ENCODE measurements at regions not wholly inside any gene's neighbourhood (a gene's known extent, or its start where the extent isn't known, plus 50 kb on each side); places are given as distances from the start of the nearest gene placed in this dataset.

- DNase-seq: no peak
Observed at GRCh38 chr16:51359141-51359955, 208.3 kb upstream of the SALL1 start.

GRCh38 chr16:51357839-51358238 is 206.8 kb upstream of the SALL1 start:
- DNase-seq: no peak

DNA sequence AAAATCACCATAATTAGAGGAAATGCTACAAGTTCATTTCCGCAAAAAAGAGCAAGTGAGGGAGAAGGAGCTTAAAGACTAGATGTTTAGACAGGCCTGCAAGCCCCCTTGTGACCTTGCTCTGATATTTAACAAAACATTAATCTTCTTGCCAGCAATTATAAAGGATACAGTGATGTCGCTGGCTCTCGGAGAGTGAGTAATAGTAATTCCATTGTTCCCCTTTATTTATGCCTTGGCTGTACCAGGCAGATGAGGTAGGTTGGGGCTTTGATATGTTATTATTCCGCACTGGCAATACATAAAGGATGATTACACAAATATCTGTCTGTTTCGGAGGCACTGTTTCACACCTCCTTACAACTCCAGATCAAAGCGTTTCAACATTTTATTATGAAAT is 204.8 kb upstream of the SALL1 start:
- DNase-seq: no peak

DNA sequence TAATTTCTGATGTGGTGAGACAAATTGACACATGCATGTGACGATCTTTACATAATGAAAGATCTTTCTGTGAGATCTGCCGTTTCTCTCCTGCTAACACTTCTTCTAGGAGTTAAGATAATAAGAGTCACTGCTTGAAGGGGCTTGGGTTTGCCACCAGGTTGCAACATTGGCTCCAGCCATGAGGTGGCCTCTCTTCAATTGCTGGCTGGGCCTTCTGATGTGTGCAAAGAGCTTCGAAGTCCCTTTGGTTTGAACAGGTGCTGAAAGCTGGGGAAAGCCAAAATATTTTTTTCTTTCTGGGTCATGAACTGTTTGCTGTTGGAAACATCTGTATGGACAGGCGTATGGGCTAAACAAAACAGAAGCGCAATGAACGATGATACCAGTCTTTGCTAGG is 204.1 kb upstream of the SALL1 start:
- no peak for DNase-seq

GRCh38 chr16:51353055-51353454 is 202.0 kb upstream of the SALL1 start:
- peak; percentile 7 for DNase-seq

DNA sequence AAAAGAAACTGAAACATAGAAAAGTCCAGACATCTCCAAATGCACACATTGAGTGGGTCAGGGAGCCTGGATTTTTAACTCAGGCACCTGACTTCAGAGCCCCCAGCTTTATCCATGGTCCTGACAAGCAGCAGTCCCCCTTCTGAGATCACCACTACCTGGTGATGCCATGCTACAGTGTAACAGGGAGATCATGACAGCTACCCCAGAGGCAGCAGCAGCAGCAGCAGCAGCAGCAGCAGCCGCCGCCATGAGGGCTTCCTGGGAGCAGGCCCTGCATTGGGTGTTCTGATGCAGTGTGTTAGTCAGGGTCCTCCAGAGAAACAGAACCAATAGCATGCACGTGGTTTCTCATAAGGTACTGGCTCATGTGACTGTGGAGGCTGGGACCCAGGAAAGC is 198.6 kb upstream of the SALL1 start:
- no peak for DNase-seq

- no peak for DNase-seq
Observed at GRCh38 chr16:51343411-51343810, 192.3 kb upstream of the SALL1 start.

GRCh38 chr16:51341204-51341603 is 190.1 kb upstream of the SALL1 start:
- no peak for DNase-seq

- DNase-seq: no peak
Observed at GRCh38 chr16:51337662-51338061, 186.6 kb upstream of the SALL1 start.

DNA sequence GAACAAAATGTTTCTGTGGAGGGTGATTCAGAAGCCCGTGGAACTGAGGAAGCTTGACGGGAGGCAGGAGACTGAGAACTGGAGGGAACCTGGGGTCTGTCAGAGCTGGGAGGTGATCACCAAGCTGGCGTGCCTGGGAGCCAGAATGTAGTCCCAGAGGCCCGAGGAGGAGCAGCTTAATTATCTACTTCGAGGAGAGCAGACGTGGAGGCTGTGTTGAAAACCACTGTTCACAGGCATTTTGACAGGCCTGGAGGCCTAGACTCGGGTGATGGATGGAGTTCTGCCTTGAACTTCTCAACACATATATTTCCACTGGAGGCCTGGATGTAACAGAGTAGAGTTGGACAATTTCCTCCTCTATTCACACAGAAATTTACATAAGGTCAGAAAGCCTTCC is 177.7 kb upstream of the SALL1 start:
- DNase-seq: no peak

DNA sequence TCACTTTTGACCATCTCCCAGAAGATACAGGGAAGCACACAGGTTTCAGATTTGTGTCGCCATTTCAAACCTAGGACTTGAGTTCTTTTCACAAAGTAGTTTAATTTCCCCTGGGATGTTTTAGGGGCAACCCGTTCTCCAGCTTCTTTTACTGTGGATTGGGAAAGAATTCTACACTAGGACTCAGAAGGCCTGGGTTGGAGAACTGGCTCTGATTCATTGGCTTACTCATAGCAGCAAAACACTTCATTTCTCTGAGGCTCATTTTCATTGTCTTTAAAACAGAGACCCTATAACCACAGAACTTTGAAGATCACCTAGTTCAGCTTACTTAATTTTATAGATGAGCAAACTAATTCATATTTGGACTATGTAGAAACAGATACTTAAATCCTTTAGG is 175.9 kb upstream of the SALL1 start:
- no peak for DNase-seq

- no peak for DNase-seq
Observed at GRCh38 chr16:51326131-51326856, 175.2 kb upstream of the SALL1 start.

DNA sequence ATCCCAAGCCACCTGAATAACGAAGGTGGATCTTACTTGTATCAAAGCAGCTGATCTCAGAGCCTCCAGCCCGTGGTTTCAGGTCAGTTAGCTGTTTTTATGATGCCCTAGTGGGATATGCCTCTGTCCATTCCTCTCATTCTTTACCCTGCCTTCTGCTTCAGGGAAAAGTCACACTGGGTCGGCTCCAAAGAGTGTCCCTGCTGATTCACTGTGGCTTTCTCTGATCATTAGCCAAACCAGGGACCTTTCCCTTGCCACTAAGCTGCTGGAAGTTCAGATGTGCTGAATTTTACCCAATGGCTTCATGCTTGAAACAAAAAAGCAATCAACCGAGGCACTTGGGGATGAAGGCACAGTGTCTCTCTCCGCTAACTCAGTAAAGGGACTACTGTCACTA is 170.2 kb upstream of the SALL1 start:
- no peak for DNase-seq

GRCh38 chr16:51317575-51317974 is 166.5 kb upstream of the SALL1 start:
- DNase-seq: no peak

DNA sequence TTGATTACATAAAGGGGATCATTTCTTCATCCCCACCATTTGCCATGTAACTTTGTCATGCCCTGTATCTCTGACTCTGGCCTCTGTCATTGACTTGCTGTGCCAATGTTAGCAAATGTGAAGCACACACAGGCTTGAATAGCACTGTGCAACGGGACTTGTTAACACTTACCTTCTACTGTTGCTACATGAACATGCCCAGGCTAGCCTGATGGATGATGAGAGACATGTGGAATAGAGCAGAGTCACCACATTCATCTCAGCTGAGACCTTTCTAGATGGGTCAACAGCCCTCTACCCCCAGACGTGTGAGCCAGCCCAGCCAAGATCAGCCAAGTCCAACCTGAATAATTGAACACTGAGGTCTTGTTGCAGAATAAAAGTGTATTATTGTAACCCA is 162.1 kb upstream of the SALL1 start:
- DNase-seq: no peak

DNA sequence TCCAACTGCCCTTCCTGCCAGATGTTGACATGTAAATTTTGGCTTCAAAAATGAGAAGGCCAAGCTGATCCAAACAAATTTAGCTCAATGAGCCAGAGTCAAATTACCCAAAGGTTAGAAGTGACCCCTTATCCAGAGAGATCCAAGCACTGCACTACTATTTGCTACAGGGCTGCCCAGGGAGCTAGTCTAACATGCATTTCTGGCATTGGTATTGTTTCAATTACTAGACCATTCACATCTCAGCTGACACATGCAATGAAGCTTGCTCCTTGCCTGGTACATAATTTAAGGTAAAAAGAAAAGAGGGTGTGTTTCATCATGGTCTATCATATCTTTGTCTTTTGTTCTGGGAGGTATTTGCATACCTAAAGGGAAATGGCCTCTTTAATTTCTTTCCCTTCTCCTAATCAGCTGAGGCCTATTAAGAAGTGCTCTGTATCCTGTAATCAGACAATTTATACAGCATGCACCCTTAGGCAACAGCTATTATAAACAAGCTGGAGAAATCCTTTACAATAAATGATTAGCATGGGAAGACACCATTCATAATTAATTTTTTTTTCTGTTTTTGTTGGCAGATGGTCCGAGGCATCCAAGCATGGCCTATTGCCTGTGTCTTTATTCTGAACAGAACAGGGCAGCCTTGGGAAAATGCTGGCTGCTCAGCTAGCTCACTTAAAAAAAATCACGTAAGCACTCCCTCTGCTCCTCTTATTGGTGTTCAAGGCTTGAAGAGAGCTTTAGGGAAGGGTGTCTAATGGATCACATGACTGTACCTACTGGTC is 161.5 kb upstream of the SALL1 start:
- no peak for DNase-seq

- no peak for DNase-seq
Observed at GRCh38 chr16:51310159-51310558, 159.1 kb upstream of the SALL1 start.

DNA sequence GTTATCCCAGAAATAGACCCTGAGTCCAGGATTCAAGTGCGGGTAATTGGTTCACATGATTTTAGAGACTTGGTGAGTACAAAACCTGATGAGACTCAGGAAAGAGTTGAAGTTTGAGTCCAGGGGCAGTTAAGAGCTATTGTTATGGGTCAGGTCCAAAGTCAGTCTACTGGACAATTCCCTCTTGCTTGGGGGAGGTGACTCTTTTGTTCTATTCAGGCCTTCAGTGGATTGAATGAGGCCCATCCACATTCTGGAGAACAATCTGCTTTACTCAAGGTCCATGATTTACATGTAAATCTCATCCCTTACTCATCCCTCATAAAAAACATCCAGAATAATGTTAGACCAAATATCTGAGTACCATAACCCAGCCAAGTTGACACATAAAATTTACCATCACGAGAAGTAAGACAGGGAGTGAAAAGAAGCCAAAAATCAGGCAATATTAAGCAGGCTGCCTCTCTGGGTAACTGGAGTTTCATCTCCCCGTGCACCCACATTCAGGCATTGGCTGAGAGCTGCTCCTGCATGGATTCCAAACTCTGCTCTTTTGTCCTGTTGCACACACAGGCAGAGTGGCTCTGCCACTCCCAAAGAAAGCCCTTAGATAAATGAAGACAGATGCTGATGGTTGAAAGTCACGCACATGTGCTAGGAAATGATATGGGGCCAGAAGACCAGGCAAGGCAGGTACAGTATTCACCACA is 156.0 kb upstream of the SALL1 start:
- DNase-seq: no peak

- no peak for DNase-seq
Observed at GRCh38 chr16:51306116-51306515, 155.0 kb upstream of the SALL1 start.

DNA sequence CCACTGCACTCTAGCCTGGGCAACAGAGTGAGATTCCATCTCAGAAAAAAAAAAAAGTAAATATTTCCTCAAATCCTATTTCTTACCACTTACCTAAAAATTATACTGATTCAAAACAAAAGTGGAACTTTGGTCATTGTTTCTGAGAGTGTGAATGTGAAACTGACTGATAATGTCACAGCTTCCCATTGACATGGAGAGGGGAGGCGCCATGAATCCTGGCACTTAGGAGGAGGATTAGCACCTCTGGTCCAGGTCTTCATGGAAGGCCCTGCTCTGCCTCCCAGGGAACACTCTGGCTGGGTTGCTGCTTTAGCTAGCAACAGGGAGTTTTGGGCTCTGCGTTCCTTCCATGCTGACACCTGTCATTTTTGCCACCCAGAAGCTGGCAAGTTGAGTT is 154.3 kb upstream of the SALL1 start:
- DNase-seq: no peak

- no peak for DNase-seq
Observed at GRCh38 chr16:51302042-51302441, 151.0 kb upstream of the SALL1 start.

DNA sequence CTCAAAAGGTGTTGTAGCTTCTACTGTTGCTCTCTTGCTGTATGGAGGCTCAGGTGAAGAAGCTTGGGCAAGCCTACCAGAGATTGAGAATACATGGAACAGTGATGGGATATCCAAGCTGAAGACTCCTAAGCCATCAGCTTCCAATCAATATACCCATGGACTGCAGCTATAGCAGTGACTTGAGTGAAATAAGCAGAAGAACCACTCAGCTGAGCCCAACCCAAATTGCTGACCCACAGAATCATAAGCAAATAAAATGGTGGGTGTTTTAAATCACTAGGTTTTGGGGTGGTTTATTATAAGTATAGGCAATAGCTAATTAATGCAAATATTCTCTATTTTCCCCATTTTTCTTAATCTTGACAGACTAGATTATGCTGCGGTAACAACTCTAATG is 147.7 kb upstream of the SALL1 start:
- DNase-seq: no peak
